ENCODE measurements at regions not wholly inside any gene's neighbourhood (a gene's known extent, or its start where the extent isn't known, plus 50 kb on each side); places are given as distances from the start of the nearest gene placed in this dataset.
"Not testable (repeated sequence)": the region's sequence is repeated elsewhere in the genome, so short reads cannot be mapped to it uniquely, and the experiment has no call there.

GRCh38 chr4:184335520-184335919 is 117.8 kb upstream of the ENPP6 start:
- no peak for ATAC-seq

GRCh38 chr4:184333446-184333845 is 115.8 kb upstream of the ENPP6 start:
- not testable (repeated sequence) for DNase-seq (ENCODE audit: low spot score); ATAC-seq

More at GRCh38 chr4:184335520-184335919, 117.8 kb upstream of the ENPP6 start:
- no peak for DNase-seq (ENCODE audit: low spot score)

GRCh38 chr4:184331268-184331995 is 113.8 kb upstream of the ENPP6 start:
- ATAC-seq (peak; percentile 88), DNase-seq (ENCODE audit: low spot score) (peak; percentile 88)

DNA sequence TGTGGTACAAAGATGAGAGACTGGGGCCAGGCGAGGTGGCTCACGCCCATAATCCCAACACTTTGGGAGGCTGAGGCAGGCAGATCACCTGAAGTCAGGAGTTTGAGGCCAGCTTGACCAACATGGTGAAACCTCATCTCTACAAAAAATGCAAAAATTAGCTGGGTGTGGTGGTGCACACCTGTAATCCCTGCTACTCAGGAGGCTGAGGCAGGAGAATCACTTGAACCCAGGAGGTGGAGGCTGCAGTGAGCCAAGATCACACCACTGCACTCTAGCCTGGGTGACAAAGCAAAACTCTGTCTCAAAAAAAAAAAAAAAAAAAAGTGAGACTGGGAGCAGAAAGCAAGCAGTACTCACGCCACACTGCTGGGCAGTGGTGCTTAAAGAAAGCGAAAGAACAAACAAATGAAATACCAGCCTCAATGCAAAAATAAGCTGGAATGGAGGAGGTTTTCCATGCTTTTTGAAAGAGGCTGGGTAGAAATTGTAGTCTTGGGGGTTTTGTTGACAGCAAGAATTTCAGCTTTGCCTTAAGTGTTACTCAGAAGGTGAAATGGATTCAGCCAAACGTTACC is 112.9 kb upstream of the ENPP6 start:
- not testable (repeated sequence) for DNase-seq (ENCODE audit: low spot score); ATAC-seq

- ATAC-seq = peak; percentile 8
- DNase-seq (ENCODE audit: low spot score) = no peak
Observed at GRCh38 chr4:184329659-184330400, 112.2 kb upstream of the ENPP6 start.

GRCh38 chr4:184329235-184329634 is 111.6 kb upstream of the ENPP6 start:
- DNase-seq (ENCODE audit: low spot score) (no peak), ATAC-seq (no peak)

DNA sequence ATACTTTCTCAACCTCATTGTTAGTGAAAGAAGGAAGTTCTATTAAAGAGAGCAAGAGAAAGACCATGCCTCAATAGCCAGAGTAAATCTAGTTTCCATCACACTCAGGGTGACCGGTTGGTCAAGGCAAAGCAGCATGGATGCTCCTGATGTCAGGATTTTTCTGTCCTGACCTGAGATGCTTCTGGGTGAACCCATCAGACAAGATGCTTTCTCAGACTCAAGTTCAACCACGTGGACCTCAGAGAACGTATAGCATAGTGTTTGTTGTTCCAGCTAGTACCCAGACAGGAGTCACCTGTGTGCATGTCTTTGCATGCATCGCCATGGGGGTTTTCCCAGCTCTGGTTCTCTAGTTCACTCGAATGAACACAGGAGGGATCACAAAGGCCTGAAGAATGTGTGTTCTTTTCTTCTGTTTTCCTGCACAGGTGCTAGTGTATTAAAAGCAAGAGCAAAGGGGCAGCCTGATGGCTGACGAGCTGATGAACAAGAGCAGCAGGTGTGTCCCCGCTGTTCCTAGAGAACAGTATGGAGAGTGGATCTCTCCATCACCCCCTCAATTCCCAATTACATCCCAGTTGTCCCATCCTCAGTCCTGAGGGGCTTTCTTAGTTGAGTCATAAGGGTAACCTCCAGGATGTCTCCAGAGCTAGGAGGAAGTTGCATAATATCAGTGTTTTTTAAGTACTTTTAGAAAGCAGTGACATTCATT is 110.5 kb upstream of the ENPP6 start:
- ATAC-seq (no peak), DNase-seq (ENCODE audit: low spot score) (no peak)

DNA sequence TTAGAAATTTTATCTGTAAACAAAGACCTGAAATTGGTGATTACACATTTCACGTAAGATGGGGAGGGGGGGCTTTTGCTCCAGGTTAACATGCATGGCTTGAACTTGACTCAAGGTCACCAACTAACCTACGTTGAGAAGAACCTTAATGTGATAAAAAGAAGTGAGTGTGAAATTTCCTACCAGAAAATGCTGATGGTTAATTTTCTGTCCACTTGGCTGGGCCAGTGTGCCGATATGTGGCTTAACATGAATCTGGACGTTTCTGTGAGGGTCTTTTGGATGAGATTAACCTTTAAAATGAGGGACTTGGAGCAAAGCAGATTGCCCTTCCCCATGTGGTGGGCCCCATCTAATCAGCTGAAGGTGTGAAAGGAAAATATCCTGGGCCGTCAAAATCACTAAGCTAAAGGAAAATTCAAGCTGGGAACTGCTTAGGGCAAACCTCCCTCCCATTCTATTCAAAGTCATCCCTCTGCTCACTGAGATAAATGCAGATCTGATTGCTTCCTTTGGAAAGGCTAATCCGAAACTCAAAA is 107.3 kb upstream of the ENPP6 start:
- no peak for DNase-seq (ENCODE audit: low spot score)
- ATAC-seq = no peak

DNA sequence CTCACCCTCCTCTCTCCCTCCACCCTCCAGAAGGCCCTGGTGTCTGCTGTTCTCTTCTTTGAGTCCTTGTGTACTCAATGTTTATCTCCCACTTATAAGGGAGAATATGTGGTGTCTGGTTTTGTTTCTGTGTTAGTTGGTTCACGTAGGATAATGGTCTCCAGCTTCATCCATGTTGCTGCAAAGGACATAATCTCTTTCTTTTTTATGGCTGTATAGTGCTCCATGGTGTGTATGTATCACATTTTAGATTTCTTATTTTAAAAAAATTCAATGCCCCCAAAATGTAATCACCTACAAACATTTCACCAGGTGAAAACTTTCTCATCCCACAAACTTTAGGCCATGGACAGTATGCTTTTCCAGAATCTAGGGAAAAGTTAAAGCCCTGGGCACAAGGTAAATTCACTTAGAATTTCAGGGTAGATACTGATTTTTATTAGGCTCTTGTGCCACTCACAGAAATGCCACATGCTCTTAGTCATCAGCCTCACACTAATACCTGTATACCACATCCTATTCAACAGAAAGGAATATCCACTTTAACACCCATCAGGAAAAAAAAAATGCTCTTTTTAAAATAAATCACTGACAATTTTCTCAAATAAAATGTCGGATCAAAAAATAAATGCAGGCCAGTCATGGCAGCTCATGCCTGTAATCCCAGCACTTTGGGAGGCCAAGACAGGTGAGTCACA is 104.8 kb upstream of the ENPP6 start:
- ATAC-seq (no peak), DNase-seq (ENCODE audit: low spot score) (no peak)

DNA sequence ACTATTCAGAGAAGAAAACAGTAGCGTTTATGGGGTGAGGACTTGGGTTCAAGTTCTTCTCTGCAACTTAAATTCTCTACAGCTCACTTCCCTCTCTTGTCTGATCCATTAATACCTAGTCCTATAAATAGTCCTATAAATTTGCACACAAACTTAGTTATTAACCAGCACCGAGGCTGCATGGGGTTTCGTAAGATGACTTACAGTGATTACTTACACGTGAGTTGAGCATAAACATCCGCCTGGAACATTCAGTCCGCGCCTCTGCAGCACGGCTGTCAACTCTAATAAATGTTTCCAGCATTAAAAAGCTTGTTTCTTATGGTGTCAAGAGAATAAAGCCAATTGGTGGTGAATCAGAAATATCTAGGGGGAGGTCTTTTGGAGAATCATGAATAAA is 103.0 kb upstream of the ENPP6 start:
- DNase-seq (ENCODE audit: low spot score) (no peak), ATAC-seq (no peak)

DNA sequence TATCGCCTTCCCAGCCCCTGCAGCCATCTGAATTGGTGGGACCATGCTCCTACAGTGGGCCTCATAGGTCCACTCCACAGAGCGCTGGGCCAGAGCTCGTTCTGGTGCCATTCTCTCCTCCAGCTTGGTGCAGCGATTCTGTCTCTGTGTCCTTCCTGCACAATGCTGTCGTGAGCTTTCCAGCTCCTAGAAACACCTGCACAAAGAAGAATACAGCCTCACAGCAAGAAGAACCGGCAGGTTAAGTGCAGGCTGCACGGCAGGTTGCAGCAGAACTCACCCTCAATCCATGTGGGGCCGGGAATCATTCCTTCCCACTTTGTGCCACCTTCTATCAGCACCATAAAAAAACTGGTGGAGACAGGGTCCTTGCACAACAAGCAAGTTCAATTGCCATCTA is 101.2 kb upstream of the ENPP6 start:
- ATAC-seq (no peak), DNase-seq (ENCODE audit: low spot score) (no peak)

DNA sequence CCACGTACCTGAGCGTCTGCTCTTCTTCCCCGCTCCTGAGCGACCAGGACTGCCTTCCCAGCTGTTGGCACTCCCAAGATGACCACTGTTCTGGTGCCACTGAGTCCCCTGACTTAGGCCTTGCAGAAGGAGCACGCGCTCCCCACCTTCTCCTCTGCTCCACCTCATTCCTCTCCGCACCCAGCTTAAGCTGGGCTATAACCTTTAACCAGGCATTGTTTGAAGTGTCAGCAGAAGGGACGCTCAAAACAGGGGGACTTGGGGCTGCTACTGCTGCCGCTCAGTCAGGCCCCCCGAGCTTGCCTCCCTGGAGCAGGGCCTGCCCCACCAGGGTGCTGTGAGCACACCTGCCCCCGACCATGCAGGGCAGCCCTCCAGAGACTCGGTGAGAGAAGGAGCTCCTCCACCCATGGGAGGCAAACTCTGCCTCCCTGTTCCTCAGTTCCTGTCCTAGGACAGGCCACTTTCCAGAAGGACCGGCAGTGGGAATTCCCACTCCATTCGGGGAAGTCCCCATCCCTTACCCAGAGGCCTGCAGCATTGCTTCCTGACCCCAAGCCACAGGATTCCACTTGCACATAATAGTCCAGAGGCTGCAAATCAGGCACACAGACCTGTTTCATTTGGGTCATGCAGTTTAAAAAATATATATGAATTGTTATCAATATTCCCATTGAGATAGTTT is 99.7 kb upstream of the ENPP6 start:
- ATAC-seq = no peak
- DNase-seq (ENCODE audit: low spot score) = no peak

DNA sequence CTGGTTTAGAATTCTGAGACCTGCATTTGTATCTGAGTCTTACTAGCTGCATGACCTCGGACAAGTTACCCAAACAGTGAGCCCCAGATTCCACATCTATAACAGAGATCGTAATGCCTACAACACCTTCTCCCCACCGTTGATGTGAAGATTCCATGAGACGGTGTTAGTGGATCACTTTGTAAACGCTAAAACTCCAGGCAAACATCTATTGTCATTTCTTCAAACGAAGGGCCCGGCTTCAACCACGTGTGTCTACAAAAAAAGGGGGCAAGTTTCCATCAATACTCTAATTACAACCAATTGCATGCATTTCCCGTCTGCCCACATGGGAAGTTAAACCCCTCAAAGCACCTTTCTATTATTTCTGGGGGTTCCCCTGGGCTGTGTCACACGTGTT is 99.1 kb upstream of the ENPP6 start:
- ATAC-seq (no peak), DNase-seq (ENCODE audit: low spot score) (no peak)

- ATAC-seq = no peak
- no peak for DNase-seq (ENCODE audit: low spot score)
Observed at GRCh38 chr4:184315675-184316359, 98.1 kb upstream of the ENPP6 start.

GRCh38 chr4:184313702-184314659 is 96.3 kb upstream of the ENPP6 start:
- no peak for ATAC-seq

GRCh38 chr4:184313058-184313581 is 95.4 kb upstream of the ENPP6 start:
- ATAC-seq (no peak), DNase-seq (ENCODE audit: low spot score) (no peak)

More at GRCh38 chr4:184313702-184314659, 96.3 kb upstream of the ENPP6 start:
- no peak for DNase-seq (ENCODE audit: low spot score)

- ATAC-seq (no peak), DNase-seq (ENCODE audit: low spot score) (no peak)
Observed at GRCh38 chr4:184312126-184312525, 94.5 kb upstream of the ENPP6 start.

Measured in left lobe of liver (tissue), 2 donors.